Stromal cell of bone marrow (primary cell): ENCODE measurements at regions not wholly inside any gene's neighbourhood (a gene's known extent, or its start where the extent isn't known, plus 50 kb on each side); places are given as distances from the start of the nearest gene placed in this dataset.
"Not testable (repeated sequence)": the region's sequence is repeated elsewhere in the genome, so short reads cannot be mapped to it uniquely, and the experiment has no call there.

Experiments used
- DNase-seq: peaks from one replicate; pipeline ENCODE4 v3.0.0-alpha.2; 2012; ENCODE audit warnings: low read depth

DNA sequence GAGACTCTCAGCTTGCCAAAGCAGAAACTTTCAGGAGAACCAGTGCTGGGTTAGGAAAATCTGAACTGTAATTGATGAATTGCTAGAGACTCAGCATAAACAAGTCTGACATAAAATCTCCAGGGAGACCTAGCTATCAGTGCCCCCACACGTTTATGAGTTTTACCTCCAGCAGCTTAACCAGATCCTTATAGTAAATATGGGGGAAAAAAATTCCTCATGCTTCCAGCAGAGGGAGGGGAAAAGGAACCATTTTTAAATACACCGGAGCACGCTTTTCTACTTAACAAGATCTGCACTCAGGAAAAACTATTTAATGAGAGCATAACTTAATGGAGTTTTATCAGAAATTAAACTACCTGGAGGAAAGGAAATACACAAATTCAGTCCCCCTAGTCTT lies 1040.7 kb upstream of the INTU start:
- DNase-seq = no peak

DNA sequence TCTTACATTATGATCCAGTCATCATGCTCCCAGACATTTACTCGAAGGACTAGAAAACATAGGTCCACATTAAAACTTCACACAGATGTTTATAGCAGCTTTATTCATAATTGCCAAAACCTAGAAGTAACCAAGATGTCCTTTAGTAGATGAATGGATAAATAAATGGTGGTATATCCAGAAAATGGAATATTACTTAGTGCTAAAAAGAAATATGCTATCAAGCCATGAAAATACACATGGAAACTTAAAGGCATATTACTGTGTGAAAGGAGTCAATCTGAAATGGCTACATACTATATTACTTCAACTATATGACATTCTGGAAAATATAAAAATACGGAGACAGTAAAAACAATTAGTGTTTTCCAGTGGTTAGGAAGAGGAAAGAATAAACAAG lies 1039.1 kb upstream of the INTU start:
- no peak for DNase-seq

- DNase-seq = no peak
Observed at GRCh38 chr4:126595643-126596042, 1037.1 kb upstream of the INTU start.

DNA sequence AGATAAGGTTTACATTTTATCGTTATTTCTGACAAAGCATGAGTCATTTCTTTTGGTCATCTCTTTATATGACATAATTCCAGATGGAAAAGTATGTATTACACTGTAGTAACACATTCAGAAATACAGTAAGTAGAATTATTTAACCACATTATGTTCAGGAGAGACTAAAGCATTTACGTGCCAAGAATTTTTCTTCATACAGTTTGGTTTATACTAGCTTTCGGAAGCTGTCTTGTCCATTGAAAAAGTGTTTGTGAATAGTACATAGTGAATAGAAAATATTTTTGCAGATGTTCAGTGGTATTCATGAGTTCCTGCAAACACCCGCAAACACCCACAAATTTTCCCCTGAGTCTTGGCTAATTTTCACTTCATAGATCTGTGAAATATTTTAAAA lies 1033.0 kb upstream of the INTU start:
- no peak for DNase-seq

DNA sequence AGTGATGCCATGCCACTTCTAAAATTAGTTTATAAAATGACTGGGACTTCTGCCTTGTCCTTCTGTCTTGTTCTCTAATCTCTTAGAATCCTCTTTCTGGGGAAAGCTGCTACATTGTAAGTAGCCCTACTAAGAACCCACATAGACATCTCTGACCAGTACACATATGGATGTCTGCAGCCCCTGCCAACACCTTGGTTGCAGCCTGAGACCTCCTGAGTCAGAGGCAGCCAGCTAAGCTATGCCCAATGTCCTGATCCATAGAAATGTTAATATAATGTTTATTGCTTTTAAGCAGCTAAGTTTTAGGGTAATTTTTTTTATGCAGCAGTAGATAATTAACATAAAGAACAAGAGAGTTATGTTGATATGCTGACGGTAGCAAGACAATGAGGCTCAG lies 1029.5 kb upstream of the INTU start:
- DNase-seq = no peak

- DNase-seq = no peak
Observed at GRCh38 chr4:126603825-126604224, 1028.9 kb upstream of the INTU start.

- peak; percentile 38 for DNase-seq
Observed at GRCh38 chr4:126604268-126604867, 1028.4 kb upstream of the INTU start.

DNA sequence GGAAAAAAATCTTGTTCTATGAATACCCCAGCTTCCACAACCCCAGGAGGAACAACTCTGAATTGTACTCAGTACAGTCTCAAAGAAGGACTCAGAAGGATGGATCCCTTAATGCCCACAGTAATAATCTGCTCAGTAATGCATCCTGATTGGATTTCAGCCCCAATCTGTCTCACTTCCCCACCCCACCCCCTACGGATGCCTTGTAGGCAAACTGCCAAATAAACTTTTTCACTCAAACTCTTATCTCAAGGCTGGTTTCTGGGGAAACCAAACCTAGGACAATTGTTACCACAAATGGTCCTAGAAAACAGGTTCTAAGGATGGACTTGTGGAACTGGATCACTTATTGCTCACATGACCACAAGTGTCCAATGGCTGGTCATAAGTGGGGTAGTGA lies 1021.8 kb upstream of the INTU start:
- no peak for DNase-seq

- DNase-seq = peak; percentile 35
Observed at GRCh38 chr4:126611900-126612299, 1020.9 kb upstream of the INTU start.

DNA sequence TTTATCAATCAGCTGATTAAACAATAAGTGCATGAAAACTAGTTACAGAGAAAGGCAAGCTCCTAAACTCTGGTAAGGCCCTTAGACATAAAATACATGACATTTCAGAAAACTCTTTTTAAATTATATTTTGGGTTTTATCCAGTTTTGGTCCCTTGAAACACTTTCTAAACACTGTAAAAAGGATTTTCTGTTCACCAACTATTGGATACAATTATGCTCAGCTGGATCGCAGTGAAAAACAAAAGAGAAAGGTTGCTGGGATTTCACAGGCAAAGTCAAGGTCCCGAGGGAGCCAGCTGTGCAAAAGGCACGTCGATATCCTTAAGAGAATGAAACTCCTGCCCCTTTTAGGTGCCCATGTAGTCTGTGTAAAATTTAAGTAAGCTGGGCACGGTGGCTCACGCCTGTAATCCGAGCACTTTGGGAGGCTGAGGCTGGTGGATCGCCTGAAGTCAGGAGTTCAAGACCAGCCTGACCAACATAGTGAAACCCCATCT lies 1018.4 kb upstream of the INTU start:
- no peak for DNase-seq

GRCh38 chr4:126616795-126617194 lies 1016.0 kb upstream of the INTU start:
- no peak for DNase-seq

GRCh38 chr4:126627255-126627654 lies 1005.5 kb upstream of the INTU start:
- DNase-seq = no peak

GRCh38 chr4:126628933-126629332 lies 1003.8 kb upstream of the INTU start:
- no peak for DNase-seq

GRCh38 chr4:126630230-126630629 lies 1002.5 kb upstream of the INTU start:
- DNase-seq = no peak

DNA sequence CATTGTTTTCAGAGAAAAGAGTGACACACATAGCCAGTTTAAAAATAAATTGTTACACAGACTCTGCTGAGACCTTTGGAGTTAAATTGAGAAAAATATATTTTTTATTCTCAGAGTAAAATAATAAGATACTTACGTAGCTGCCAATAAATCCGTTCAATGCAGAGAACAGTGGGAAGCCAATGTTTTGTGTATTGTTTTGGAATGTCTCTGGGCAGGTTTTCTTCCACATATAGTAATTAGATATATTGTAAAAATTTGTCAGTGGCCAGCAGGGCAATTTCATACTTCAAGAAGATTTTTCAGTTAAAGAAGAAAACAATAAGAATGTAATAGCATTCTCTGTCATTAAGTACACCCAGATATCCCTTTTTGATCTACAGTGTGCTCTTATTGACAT lies 999.5 kb upstream of the INTU start:
- DNase-seq = no peak

DNA sequence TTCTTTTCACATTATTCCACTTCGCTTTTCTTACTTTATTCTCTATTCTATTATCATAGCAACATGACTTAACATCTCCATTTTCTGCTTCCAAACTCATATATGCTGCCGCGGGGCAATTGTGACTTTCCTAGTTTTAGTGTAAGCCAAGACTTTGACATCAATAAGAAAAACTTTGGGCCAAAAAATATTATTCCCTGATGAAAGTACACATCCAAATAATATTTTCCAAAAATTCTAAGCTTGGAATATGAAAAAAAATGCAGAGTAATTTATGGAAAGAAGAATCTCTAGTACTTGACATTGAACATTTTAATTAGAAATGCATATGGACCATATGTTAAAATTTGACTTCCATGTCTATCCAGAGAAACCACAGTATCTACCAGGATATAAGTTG lies 995.1 kb upstream of the INTU start:
- DNase-seq = no peak

- no peak for DNase-seq
Observed at GRCh38 chr4:126647320-126647719, 985.4 kb upstream of the INTU start.

GRCh38 chr4:126647756-126648397 lies 984.9 kb upstream of the INTU start:
- peak; percentile 9 for DNase-seq

DNA sequence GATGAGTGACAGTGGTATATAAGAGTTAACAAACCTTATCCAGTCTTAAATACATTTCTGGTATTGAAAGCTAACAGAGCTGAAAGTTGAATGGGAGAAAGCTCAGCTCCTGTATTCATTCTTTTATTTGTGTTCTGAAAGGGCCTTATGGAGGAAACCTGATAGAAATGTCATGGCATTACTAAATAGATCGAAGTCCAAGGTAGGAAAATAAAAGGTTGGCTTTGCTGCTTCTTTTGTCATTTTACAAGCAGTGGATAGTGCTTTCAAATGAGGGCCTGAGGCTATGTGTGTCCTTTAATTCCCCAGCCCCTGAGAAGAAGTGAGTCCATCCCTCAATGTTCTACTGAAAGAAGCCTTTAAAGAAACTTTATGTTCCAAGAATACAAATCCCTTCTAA lies 974.3 kb upstream of the INTU start:
- DNase-seq = no peak

- DNase-seq = no peak
Observed at GRCh38 chr4:126661194-126661593, 971.6 kb upstream of the INTU start.

GRCh38 chr4:126664839-126665238 lies 967.9 kb upstream of the INTU start:
- no peak for DNase-seq

GRCh38 chr4:126670038-126670437 lies 962.7 kb upstream of the INTU start:
- not testable (repeated sequence) for DNase-seq

DNA sequence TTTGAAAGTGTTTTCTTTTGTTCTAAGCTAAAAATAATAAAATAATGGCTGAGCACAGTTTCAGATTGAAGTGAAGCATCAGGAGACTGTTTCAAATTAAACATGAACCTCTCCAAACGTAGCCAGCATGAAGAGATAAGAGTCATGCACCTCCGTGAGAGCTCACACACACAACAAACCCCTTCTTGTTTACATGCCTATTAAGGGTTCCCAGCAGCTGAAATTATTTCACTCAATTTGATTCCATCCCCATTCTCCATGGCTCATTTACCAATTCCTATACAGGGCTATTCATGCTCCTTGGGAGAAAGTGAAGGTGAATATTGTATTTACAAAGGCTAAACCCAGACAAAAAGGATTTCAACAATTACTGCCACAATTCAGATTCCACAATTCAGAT lies 954.1 kb upstream of the INTU start:
- DNase-seq = no peak

DNA sequence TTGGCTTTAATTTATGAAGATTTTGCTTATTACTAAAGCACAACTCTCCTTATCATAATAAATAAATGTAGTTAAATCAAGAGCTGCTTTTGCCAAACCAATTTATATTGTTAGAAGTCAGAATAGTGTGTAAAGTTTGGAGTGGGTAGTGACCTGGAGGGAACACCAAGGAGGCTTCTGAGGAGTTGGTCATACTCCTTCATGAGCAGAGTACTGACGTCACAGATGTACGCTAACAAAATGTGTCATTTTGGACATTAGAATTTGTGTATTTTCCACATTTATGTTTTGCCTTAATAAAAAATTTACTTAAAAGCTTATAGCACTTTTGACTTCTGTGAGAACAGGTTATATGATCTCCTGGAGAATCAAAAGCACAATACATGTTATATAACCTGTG lies 953.5 kb upstream of the INTU start:
- no peak for DNase-seq
